GM12873 (cell line): ENCODE measurements at regions not wholly inside any gene's neighbourhood (a gene's known extent, or its start where the extent isn't known, plus 50 kb on each side); places are given as distances from the start of the nearest gene placed in this dataset.

Experiments
- CTCF ChIP-seq: IDR thresholded peaks from 2 replicates; pipeline ENCODE4 v1.5.1; 2012; ENCODE audit warnings: low read depth, mild to moderate bottlenecking, moderate library complexity, low read length, control low read depth; ENCODE audit not compliant: insufficient read depth; ENCODE audit errors: missing control alignments

DNA sequence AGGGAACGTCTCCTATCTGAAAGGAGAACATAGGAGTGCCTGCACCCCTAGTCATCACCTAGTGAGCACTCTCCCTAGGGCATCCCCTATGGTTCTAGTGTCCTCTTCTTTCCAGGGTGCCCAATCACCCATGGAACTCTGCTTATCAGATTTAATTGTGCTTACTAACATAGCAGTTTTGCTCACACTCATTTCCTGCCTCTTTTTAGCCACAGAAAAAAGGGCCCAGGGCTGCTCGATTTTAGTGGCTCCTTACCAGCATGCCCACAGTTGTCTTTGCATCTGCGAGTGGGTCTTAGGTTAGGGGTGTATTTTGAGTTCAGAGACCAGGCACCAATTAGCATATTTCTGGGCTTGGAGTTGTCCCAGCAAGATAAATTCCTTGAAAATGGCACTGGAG lies 1110.2 kb downstream of the TAF11L14 start:
- no peak for TF ChIP-seq CTCF

- TF ChIP-seq CTCF = no peak
These were observed 1111.1 kb downstream of the TAF11L14 start for GRCh38 chr5:18745042-18745987.

DNA sequence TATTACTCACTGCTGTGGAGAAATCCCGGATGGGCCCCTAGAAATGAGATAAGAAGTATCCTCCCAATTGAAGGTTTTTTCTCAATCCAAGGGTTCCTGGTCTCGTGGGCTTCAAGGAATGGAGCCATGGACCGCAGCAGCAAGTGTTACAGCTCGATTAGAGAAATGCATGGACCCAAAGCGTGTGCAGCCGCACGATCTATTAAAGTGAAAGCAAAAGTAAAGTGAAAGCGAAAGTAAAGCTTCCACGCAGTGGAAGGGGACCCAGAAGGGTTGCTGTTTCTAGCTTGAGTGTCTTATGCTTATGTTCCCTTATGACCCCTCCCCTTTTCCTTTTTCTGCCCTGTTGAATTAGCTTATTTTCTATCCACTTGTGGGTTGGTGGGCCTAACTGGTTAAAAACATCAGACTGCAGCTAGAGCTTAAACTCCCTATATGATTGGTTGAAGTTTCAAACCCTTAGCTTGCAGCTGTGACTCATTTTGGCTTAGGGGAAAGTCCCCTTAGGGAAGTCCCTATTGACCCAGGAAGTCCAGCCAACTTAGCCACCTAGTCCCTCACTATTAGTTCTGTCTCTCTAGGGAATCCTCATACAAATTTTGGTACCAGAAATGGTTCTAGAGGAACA lies 1111.8 kb downstream of the TAF11L14 start:
- TF ChIP-seq CTCF = no peak

- TF ChIP-seq CTCF = no peak
These were observed 1115.5 kb downstream of the TAF11L14 start for GRCh38 chr5:18749763-18750162.

GRCh38 chr5:18752317-18752716 lies 1118.1 kb downstream of the TAF11L14 start:
- TF ChIP-seq CTCF = no peak

- TF ChIP-seq CTCF = no peak
These were observed 1119.9 kb downstream of the TAF11L14 start for GRCh38 chr5:18754201-18754600.

DNA sequence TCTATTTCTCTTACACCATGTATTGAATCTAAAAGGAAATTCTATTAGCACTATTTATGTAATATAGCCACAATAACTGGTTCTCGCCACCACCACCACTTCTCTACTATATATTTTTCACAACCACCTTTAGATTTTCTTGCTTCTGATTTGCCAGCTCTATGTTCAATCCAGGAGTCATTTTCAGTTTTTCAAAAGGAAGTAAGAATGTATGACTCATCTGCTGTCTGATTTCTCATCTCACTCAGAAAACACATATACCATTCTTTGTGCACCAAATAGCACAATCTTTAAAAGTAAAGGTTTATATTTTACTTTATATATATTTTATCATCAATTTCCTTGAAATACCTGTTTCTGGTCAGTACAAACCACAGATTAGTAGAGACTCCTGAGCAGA lies 1127.5 kb downstream of the TAF11L14 start:
- TF ChIP-seq CTCF = no peak
